Mucosa of gallbladder (tissue), 1 donor: ENCODE measurements at regions not wholly inside any gene's neighbourhood (a gene's known extent, or its start where the extent isn't known, plus 50 kb on each side); places are given as distances from the start of the nearest gene placed in this dataset.

ENCODE experiments used
- DNase-seq: peaks from one replicate; pipeline ENCODE4 v3.0.0-alpha.2; 2020; ENCODE audit warnings: low spot score
- donor health status: DM: no; HTN: no; CAD: no.

DNA sequence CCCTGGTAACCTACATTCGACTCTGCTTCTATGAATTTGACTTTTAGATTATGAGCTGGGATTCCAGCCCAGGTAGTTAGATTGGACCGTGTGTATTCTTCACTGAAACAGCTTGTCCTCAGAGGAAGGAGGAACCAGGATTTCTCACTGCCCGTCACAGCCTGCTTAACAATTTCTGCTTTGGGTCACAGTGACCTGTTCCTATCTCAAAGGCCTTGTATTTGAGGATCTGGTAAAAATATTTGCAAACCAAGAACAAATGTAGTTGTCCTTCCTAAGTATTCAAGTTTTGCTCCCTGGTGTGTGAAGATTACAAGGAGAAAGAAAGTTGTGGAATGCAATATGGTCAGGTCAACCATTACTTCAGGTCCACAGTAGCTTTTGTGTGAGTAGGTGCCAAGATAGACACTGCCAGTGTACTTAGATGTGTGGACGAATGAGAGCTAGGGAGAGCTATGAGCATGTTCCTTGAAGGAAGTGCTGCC is 55.1 kb downstream of the KIF4B start:
- no peak for DNase-seq

DNA sequence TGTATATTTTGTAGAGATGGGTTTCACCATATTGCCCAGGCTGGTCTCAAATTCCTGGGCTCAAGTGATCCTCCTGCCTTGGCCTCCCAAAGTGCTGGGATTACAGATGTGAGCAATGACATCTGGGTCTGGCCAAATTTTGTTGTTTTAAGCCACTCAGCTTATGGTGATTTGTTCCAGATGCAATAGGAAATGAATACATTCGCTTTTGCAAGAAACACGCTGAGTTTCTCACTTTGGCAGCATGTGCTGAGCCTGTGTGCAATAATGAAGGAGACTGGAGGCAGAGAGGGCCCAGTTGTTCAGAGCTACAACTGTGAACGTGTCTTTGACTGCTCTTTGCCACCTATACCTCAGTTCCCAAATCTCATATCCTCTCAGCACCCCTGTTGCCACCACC is 56.4 kb downstream of the KIF4B start:
- no peak for DNase-seq

GRCh38 chr5:155070781-155071180 is 57.2 kb downstream of the KIF4B start:
- DNase-seq, result no peak

- no peak for DNase-seq
Measured at GRCh38 chr5:155076379-155076778, 62.8 kb downstream of the KIF4B start.

- DNase-seq, result no peak
Measured at GRCh38 chr5:155079698-155080097, 66.1 kb downstream of the KIF4B start.

- DNase-seq, result no peak
Measured at GRCh38 chr5:155080721-155081120, 67.2 kb downstream of the KIF4B start.

- no peak for DNase-seq
Measured at GRCh38 chr5:155081618-155082017, 68.1 kb downstream of the KIF4B start.

DNA sequence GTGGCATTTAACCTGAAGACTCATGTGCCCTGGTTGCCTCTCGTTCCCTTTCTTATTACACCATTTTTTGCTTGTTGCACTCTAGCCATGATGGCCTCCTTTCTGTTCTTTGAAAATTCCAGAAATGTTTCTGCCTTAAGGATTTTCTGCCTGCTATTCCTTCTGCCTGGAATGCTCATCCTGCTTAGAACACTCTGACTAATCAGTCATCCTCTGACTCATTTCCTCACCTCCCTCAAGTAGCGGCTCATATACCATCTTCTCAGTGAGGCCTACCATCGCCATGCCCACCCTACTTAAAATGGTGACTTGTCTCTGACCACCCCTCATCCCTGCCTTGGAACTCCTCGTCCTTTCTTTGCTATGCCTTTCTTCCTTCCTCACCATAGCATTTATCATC is 68.8 kb downstream of the KIF4B start:
- no peak for DNase-seq

GRCh38 chr5:155085282-155085989 is 71.9 kb downstream of the KIF4B start:
- DNase-seq, result no peak

DNA sequence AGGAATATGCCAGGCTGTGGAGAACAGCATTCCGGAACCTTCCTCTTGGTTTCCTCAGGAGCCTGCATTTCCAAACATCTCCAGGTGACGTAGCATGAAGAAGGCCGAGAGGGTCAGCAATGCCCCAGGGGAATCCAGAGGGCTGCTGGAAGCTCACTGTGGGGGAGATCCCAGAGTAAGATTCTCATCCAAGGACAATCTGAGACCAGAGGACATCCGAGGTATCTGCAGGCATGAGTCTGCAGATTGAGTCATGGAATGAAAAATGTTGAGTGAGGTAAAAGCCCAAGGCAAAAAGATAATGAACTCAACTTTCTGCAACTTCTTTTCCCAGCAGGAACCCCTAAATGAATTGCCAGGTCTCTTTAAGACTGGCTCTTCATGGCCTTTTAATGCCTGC is 73.5 kb downstream of the KIF4B start:
- DNase-seq, result no peak

GRCh38 chr5:155088811-155089210 is 75.3 kb downstream of the KIF4B start:
- DNase-seq, result no peak

GRCh38 chr5:155089643-155090042 is 76.1 kb downstream of the KIF4B start:
- DNase-seq, result no peak

DNA sequence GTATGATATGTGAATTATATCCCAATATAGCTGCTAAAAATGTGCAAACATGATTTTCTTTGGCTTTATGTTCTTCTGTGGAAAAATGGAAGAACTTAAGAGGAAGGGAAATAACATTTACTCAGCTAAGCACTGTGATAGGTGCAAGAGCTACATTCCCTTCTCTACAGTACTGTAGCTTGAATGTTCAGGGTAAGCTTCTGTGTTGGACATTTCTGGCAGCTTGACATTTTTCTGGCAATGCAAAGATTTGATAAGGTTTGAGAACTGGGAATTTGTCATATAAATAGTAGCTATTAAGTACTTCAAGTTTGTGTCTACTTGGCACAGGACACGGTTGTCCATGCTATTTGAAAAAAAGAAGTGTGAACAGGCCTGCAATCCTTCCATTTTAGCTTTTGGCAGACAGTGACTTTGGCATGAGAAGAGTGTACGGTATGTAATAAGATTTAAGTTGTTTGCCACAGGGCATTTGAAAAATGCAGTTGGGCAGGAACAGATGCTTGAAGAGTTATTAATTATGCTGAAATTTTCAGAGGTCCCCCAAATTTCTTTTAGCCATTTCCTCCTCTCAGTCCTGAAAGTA is 77.6 kb downstream of the KIF4B start:
- no peak for DNase-seq

DNA sequence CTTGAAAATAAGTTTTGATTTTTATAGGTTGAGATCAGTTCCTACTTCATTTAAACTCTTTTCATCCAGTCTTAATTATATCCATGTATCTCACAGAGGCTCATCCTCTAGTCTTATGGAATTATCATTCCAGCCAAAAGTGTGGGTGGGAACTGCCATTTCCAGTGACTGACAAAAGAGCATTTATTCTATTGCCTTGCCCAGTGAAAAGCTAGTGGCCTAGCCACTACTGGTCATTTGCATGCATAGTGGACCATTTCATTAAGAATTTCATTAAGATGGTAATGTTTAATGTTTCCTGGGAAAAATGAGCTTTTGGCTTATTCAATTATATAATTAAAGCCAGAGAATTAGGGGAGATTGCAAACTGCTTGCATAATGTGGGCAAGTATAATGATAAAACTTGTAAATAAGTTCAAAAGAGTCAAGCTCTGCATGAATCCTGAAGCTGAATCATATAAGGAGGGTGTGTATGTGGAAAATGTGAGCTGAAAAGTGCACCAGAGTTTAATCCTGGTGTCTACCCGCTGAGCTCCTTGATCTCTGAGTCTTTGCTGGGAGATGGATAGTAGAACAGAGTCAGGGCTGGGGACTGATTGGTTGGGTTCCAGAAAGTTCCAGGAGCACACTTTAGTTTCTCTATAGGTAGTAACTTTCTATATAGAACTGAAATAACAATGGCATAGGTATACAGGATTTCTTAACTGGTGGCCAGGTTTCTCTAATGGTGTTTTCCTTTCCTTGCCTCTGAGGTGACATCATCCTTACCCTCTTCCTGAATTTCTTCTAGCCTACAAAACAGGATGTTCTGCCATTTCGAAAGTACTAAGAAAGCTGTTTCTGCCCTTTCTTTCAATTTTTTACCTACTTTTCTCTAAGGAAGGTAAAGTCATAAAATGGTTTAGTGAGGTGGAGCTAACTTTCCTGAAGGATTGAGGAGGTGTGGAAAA is 78.5 kb downstream of the KIF4B start:
- no peak for DNase-seq

- DNase-seq, result no peak
Measured at GRCh38 chr5:155094455-155094854, 80.9 kb downstream of the KIF4B start.

DNA sequence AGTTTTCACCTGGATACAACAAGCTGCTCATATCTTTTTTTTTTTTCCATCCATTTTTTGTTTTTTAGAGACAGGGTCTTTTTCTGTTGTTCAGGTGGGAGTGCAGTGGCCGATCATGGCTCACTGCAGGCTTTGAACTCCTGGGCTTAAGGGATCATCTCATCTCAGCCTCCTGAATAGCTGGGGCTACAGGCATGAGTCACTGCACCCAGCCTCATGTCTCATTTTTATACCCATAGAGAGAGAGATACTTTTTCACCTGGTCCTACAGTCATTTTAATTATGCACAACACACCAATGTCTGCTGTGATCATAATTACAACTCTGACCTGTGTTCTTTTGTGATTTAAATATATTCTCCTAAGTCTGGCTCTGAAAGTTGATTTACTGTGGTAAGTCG is 84.4 kb downstream of the KIF4B start:
- no peak for DNase-seq

- DNase-seq, result no peak
Measured at GRCh38 chr5:155098433-155098832, 84.9 kb downstream of the KIF4B start.

- no peak for DNase-seq
Measured at GRCh38 chr5:155101697-155102096, 88.1 kb downstream of the KIF4B start.

DNA sequence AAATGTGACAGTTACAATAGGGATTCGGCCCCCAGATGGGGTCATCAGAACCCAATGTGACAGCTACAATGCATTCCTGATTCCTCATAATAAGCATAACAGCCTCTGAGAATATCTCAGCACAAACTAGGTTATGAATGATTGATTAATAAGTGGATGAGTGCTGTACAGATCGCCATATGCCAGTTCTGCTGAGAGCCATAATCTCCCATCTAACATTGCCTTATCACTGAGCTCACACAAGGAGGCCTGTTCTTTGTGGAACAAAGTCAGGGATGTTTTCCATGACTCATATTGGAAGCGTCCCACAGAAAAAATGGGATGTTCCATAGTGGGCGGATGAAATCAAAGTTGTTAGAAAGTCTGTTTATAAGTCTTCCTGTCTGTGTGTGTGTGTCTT is 89.6 kb downstream of the KIF4B start:
- DNase-seq, result no peak

DNA sequence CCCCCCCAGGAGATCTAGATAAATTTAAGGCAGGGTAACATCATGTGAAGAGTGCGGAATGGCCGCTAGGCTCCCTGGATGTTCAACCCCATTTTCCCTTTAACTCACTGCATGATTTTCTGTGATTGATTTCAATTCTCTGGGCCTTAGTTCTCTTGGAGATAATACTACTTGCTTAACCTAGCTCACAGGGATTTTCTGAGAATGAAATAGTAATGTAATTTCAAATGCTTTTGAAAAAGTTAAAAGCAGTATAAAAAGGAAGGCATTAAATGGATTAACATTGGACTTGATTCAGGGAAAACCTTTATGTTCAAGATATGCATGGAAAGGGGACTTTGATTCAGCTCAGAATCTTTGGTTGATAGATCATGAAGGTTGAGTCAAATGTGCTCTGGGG is 90.9 kb downstream of the KIF4B start:
- no peak for DNase-seq

DNA sequence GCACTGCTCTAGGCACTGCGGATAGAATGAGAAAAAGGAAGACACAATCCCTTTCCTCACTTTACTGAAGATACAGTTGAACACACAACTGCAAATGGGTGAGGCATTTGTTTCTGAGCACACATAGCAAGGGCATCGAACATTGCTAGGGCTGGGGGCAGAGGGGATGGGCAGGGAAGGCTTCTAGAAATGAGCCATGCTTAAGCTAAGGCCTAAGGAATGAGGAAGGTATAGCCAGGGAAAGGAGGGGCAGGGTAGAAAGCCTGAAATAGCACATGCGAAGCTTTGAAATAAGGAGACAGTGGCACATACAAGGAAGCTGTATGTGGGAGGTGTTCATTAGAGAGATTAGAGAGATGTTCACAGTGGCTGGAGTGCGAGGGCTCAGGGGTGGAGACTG is 92.7 kb downstream of the KIF4B start:
- peak; percentile 61 for DNase-seq

- no peak for DNase-seq
Measured at GRCh38 chr5:155113888-155114287, 100.3 kb downstream of the KIF4B start.

- no peak for DNase-seq
Measured at GRCh38 chr5:155114655-155115054, 101.1 kb downstream of the KIF4B start.
